ENCODE measurements at regions not wholly inside any gene's neighbourhood (a gene's known extent, or its start where the extent isn't known, plus 50 kb on each side); places are given as distances from the start of the nearest gene placed in this dataset.

DNA sequence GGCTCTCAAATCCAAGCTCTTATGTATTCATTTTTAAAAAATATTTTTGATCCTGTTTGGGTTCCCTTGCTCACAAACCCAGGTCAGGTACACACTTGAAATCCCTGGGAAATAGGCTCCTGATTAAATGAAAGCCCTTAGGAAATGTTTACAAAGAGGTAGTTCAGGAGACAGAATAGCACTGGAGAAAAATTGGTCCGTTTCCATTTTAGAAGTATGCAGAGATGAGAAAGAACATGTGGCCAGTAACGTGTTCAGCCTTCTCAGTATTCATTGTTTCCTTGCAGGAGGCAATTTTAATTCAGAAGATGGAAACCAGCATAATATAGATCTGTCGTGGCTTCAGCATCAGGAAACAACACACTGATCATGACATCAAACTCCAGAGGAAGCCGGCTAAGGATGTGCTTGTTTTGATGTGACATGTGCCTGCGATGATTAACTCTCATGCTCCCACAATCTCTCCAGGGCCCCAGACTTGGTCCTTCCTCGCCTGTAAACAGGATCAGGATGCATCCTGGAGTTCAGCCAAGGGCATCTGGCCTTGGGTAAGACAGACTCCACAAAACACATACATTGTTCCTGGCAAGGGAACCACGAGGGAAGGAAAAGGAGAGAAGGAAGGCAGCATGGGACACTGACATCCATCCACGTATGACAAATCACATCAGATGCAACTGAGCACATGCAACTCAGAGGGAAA is 350.5 kb upstream of the THBS1 start:
- TF ChIP-seq, protein P1, sequence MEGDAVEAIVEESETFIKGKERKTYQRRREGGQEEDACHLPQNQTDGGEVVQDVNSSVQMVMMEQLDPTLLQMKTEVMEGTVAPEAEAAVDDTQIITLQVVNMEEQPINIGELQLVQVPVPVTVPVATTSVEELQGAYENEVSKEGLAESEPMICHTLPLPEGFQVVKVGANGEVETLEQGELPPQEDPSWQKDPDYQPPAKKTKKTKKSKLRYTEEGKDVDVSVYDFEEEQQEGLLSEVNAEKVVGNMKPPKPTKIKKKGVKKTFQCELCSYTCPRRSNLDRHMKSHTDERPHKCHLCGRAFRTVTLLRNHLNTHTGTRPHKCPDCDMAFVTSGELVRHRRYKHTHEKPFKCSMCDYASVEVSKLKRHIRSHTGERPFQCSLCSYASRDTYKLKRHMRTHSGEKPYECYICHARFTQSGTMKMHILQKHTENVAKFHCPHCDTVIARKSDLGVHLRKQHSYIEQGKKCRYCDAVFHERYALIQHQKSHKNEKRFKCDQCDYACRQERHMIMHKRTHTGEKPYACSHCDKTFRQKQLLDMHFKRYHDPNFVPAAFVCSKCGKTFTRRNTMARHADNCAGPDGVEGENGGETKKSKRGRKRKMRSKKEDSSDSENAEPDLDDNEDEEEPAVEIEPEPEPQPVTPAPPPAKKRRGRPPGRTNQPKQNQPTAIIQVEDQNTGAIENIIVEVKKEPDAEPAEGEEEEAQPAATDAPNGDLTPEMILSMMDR (IDR thresholded peaks at IDR 0.05; ENCODE audit: insufficient read depth, low read depth, low read length) = no peak
- no peak for TF ChIP-seq EZH2 (IDR thresholded peaks at IDR 0.05; ENCODE audit: insufficient read depth, low read length)
